GM10248 (cell line): ENCODE measurements at regions not wholly inside any gene's neighbourhood (a gene's known extent, or its start where the extent isn't known, plus 50 kb on each side); places are given as distances from the start of the nearest gene placed in this dataset.

Experiments
- CTCF ChIA-PET: fragments of 300-600 bp; sonication (Branson Sonifier 250); formaldehyde crosslinking; extraction: SDS; loops from one replicate; lab custom pipeline; 2021; ENCODE audit warnings: antibody characterized with exemption; lab: Yijun Ruan, JAX
- POLR2A ChIA-PET: fragments of 350-650 bp; sonication (Branson Sonifier 250); formaldehyde crosslinking; extraction: SDS; loops from one replicate; lab custom pipeline; 2020; ENCODE audit warnings: antibody characterized with exemption; lab: Yijun Ruan, JAX
- DNase-seq: peaks from one replicate; pipeline ENCODE4 v3.0.0; 2012; ENCODE audit errors: extremely low spot score
- TF ChIP-seq, protein P1 (sequence below): IDR thresholded peaks from 2 replicates; pipeline ENCODE4 v1.5.1; 2012; ENCODE audit warnings: mild to moderate bottlenecking, low read depth; ENCODE audit errors: extremely low read depth, missing control alignments, control extremely low read depth

GRCh38 chr4:62917649-62918048 lies 1491.6 kb downstream of the TECRL start:
- TF ChIP-seq, protein P1, sequence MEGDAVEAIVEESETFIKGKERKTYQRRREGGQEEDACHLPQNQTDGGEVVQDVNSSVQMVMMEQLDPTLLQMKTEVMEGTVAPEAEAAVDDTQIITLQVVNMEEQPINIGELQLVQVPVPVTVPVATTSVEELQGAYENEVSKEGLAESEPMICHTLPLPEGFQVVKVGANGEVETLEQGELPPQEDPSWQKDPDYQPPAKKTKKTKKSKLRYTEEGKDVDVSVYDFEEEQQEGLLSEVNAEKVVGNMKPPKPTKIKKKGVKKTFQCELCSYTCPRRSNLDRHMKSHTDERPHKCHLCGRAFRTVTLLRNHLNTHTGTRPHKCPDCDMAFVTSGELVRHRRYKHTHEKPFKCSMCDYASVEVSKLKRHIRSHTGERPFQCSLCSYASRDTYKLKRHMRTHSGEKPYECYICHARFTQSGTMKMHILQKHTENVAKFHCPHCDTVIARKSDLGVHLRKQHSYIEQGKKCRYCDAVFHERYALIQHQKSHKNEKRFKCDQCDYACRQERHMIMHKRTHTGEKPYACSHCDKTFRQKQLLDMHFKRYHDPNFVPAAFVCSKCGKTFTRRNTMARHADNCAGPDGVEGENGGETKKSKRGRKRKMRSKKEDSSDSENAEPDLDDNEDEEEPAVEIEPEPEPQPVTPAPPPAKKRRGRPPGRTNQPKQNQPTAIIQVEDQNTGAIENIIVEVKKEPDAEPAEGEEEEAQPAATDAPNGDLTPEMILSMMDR, result no peak
- POLR2A ChIA-PET, result no interaction called here
- no peak for DNase-seq
- CTCF ChIA-PET, result no interaction called here

GRCh38 chr4:62914758-62915157 lies 1494.5 kb downstream of the TECRL start:
- TF ChIP-seq, protein P1, result no peak
- CTCF ChIA-PET, result no interaction called here
- DNase-seq, result no peak
- POLR2A ChIA-PET, result no interaction called here

GRCh38 chr4:62913065-62913464 lies 1496.2 kb downstream of the TECRL start:
- TF ChIP-seq, protein P1, result no peak
- no peak for DNase-seq
- POLR2A ChIA-PET, result no interaction called here
- CTCF ChIA-PET, result no interaction called here

GRCh38 chr4:62912531-62912930 lies 1496.7 kb downstream of the TECRL start:
- DNase-seq, result no peak
- ChIA-PET POLR2A (no interaction called here), CTCF (no interaction called here)
- TF ChIP-seq, protein P1, result no peak

GRCh38 chr4:62909238-62909637 lies 1500.0 kb downstream of the TECRL start:
- ChIA-PET CTCF (no interaction called here), POLR2A (no interaction called here)
- no peak for DNase-seq
- TF ChIP-seq, protein P1, result no peak

GRCh38 chr4:62901101-62901500 lies 1508.1 kb downstream of the TECRL start:
- POLR2A ChIA-PET, result no interaction called here
- TF ChIP-seq, protein P1, result no peak
- DNase-seq, result no peak
- CTCF ChIA-PET, result no interaction called here
